GM19455 (cell line): ENCODE measurements at regions not wholly inside any gene's neighbourhood (a gene's known extent, or its start where the extent isn't known, plus 50 kb on each side); places are given as distances from the start of the nearest gene placed in this dataset.
"Not testable (repeated sequence)": the region's sequence is repeated elsewhere in the genome, so short reads cannot be mapped to it uniquely, and the experiment has no call there.

Source experiments
- ATAC-seq: cut with Tn5 transposase; IDR thresholded peaks from one replicate; pipeline ENCODE4 v1.9.1; 2021; ENCODE audit not compliant: unreplicated experiment

GRCh38 chr20:19867940-19868371 lies 109.9 kb downstream of the RIN2 start:
- no peak for ATAC-seq

GRCh38 chr20:19868441-19868840 lies 110.4 kb downstream of the RIN2 start:
- ATAC-seq: no peak

- ATAC-seq: no peak
Observed at GRCh38 chr20:19872001-19872400, 113.9 kb downstream of the RIN2 start.

GRCh38 chr20:19874040-19874727 lies 116.1 kb downstream of the RIN2 start:
- ATAC-seq: no peak

GRCh38 chr20:19875376-19876221 lies 117.5 kb downstream of the RIN2 start:
- ATAC-seq: no peak

GRCh38 chr20:19876828-19877460 lies 118.9 kb downstream of the RIN2 start:
- ATAC-seq: no peak

- ATAC-seq: not testable (repeated sequence)
Observed at GRCh38 chr20:19879874-19880255, 121.8 kb downstream of the RIN2 start.

GRCh38 chr20:19880256-19881079 lies 122.4 kb downstream of the RIN2 start:
- ATAC-seq: no peak

GRCh38 chr20:19881080-19881840 lies 123.2 kb downstream of the RIN2 start:
- no peak for ATAC-seq

- no peak for ATAC-seq
Observed at GRCh38 chr20:19881990-19882389, 123.9 kb downstream of the RIN2 start.

GRCh38 chr20:19882446-19882845 lies 124.4 kb downstream of the RIN2 start:
- ATAC-seq: no peak

- ATAC-seq: no peak
Observed at GRCh38 chr20:19883501-19883900, 125.4 kb downstream of the RIN2 start.

- ATAC-seq: no peak
Observed at GRCh38 chr20:19885594-19885938, 127.5 kb downstream of the RIN2 start.

- no peak for ATAC-seq
Observed at GRCh38 chr20:19885939-19886660, 128.0 kb downstream of the RIN2 start.

- no peak for ATAC-seq
Observed at GRCh38 chr20:19886661-19887288, 128.7 kb downstream of the RIN2 start.

GRCh38 chr20:19887556-19888268 lies 129.4 kb upstream of the NAA20 start:
- ATAC-seq: no peak

- no peak for ATAC-seq
Observed at GRCh38 chr20:19888269-19888671, 128.9 kb upstream of the NAA20 start.
